ENCODE measurements at regions not wholly inside any gene's neighbourhood (a gene's known extent, or its start where the extent isn't known, plus 50 kb on each side); places are given as distances from the start of the nearest gene placed in this dataset.

DNA sequence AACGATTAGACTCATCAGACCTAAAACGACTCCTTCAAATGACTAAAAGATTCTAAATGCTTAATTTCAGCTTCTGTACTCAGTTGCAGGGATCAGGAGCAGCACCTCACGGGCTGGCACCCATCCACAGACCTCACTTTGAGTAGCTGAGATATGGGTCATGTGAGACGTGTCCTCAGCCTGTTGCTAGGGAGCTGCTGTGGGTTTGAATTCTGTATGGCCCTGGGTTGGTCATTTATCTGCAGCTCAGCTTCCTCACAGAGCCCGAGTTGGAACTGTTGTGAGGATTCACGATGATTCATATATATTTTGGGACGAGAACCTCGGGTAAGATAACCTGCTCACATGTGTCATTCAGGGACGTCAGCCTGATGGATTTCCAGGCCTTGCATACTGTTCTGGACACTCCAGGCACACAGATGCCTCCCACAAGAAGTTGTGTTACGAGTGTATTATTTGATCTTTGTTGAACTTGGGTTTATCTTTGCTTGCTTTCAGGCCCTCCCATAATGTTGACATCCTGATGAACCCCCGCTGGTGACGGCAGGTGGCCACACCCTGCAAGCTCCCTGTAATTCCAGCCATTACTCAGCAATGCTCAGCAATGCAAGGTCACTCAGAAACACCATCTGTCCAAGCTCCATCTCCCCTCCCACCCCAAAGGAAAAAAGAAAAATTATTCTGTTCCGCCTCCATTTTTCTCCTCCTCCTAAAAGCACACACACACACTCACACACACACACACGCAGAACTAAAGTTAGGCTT lies 137.6 kb downstream of the RBFOX3 start:
- DNase-seq (ENCODE audit: low read depth in 2 of 2): no peak

- DNase-seq (ENCODE audit: low read depth in 2 of 2): no peak
Measured at GRCh38 chr17:79470754-79471153, 140.1 kb downstream of the RBFOX3 start.

GRCh38 chr17:79469646-79470045 lies 141.2 kb downstream of the RBFOX3 start:
- DNase-seq (ENCODE audit: low read depth in 2 of 2): no peak

DNA sequence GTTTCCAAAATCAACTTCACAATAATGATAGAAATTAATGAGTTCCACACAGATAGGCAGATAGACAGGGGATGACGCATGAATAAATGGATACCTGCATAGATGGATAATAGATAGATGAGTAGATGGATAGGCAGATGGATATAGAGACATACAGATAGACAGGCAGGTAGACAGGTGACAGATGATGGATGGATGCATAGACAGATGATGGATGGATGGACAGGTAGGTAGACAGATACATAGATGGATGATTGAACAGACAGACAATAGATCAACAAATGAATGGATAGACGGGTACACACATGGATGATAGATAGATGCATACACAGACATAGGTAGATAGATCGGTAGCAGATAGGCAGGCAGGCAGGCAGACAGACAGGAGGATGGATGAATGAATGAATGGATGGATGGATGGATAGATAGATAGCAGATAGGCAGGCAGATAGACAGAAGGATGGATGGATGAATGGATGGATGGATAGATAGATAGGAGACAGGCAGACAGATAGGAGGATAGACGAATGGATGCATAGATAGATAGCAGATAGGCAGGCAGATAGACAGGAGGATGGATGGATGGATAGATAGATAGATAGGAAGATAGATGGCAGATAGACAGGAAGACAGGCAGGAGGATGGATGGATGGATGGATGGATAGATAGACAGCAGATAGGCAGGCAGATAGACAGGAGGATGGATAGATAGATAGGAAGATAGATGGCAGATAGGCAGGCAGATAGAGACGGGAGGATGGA lies 142.5 kb downstream of the RBFOX3 start:
- no peak for DNase-seq (ENCODE audit: low read depth in 2 of 2)

DNA sequence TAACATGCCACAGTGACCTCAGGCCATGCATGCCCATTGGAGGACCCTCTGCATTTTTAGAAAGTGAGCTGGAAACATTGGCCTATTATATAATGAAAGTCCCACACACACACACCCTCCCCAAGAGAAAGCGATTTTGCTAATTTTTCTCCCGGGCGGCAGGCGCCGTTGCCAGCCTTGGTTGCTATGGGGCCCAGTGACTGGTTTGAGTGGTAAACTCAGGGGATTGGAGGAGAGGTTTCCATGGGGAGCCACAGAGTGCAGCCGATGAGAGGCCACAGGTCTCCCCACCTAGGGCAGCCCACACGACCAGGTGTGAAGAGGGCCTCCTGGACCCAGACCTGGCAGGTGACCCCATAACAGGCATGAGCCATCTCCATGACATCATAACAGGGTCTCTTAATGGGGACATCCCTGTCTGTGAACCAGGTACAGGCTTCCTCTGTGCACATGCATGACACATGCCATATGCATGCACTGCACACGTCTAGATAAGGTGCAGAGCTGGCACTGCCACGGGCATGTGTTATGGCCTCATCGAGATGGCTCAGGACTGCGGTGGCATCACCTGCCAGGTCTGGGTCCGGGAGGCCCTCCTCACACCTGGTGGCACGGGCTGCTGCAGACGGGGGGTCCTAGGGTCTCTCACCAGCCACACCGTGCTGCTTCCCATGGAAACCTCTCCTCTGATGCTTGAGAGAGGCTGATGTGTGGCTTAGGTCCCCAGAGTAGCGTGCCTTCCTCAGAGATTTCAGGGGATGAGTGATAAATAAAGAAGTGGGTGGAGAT lies 144.1 kb downstream of the RBFOX3 start:
- DNase-seq (ENCODE audit: low read depth in 2 of 2): no peak

- DNase-seq (ENCODE audit: low read depth in 2 of 2): no peak
Measured at GRCh38 chr17:79465681-79466025, 145.2 kb downstream of the RBFOX3 start.

GRCh38 chr17:79465011-79465680 lies 145.7 kb downstream of the RBFOX3 start:
- no peak for DNase-seq (ENCODE audit: low read depth in 2 of 2)

DNA sequence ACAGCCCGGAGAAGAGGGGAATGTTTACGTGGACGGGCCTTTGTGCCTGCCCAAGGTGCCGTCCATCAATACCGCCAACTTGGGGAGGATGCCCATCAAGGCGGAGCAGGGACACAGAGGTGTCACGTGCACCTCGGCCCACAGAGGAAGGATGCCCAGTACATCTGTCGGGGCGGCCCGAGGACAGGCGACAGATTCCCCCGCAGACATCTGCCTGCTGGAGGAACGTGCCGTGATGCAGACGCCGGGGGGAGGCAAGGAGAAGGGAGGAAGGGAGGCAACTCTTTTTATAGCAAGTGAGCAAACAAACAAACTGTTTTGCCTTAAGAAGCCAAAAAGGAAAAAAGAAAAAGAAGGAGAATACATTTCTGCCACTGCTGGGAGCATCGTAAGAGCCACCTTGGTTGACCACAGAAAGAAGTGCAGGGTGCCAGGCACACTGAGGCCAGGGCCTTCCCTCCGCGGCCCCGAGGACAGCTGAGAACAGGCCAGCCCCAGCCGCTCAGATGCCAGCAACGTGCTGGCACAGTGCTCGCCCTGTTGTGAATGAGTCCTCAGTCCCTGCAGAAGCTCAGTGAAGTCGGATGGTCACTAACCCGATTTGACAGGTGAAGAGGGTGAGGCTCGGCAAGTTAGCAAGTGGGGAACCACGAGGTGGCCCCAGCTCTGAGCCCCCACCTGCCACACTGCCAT lies 146.4 kb downstream of the RBFOX3 start:
- DNase-seq (ENCODE audit: low read depth in 2 of 2): no peak

DNA sequence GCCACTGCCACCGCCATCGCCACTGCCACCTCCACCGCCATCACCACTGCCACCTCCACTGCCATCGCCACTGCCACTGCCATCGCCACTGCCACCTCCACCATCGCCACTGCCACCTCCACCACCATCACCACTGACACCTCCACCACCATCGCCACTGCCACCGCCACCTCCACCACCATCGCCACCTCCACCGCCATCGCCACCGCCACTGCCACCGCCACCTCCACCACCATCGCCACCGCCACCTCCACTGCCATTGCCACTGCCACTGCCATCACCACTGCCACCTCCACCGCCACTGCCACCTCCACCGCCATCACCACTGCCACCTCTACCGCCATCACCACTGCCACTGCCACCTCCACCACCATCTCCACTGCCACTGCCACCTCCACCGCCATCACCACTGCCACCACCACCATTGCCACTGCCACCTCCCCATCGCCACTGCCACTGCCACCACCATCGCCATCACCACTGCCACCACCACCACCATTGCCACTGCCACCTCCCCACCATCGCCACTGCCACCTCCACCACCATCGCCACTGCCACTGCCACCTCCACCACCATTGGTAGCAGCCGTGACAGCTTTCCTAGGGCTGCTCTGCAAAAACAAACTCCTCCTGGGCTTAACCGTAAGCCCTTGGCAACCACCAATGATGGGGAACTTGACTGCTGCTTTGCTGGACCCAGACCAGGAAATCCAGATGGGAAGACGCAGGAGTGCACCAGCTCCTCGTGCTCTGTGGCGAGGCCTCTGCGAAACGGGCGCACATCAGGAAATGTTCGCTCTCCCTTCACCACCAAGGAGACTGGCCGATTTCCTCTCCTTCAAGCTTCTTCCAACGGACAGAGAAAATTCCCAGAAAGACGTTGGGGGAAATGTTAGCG lies 147.2 kb downstream of the RBFOX3 start:
- no peak for DNase-seq (ENCODE audit: low read depth in 2 of 2)

DNA sequence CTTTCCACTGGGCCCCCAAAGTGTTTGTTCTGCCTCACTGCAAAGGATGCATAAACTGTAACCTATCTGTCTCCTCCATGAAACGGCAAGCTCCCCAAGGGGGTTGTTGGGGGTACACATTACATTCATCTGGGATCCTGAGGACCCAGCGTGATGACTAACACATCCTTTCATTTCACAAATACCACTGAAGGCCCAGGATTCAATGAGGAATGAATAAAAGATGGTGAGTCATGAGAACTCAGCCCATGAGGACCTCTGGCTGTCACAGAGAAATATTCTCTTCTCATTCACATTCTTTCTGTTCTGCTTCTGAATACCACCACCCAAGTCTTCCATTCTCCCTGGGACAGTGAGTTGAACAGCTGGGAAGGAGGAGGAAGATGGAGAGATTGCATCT lies 149.8 kb downstream of the RBFOX3 start:
- no peak for DNase-seq (ENCODE audit: low read depth in 2 of 2)

- no peak for DNase-seq (ENCODE audit: low read depth in 2 of 2)
Measured at GRCh38 chr17:79459846-79460245, 151.0 kb downstream of the RBFOX3 start.

- DNase-seq (ENCODE audit: low read depth in 2 of 2): no peak
Measured at GRCh38 chr17:79459003-79459655, 151.7 kb downstream of the RBFOX3 start.

- DNase-seq (ENCODE audit: low read depth in 2 of 2): no peak
Measured at GRCh38 chr17:79458356-79458755, 152.5 kb downstream of the RBFOX3 start.

- DNase-seq (ENCODE audit: low read depth in 2 of 2): no peak
Measured at GRCh38 chr17:79457889-79458288, 153.0 kb downstream of the RBFOX3 start.

GRCh38 chr17:79457376-79457775 lies 153.5 kb downstream of the RBFOX3 start:
- DNase-seq (ENCODE audit: low read depth in 2 of 2): no peak

GRCh38 chr17:79455636-79456035 lies 155.2 kb downstream of the RBFOX3 start:
- no peak for DNase-seq (ENCODE audit: low read depth in 2 of 2)

DNA sequence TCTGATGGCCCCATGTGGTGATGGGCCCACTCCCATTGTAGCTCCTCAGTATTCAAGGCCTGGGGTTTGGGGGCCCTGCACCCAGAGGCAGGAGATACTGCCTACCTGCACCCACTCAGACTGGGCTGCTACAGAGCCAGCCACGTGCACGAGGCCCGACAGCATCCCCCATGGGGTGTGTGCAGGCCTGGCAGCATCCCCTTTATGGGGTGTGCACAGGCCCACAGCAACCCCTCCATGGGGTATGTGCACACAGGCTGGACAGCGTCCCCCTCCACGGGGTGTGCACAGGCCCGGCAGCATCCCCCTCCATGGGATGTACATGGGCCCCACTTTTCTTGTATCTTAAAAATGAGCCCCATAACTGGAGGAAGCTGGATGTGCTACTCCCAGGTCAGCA lies 156.0 kb downstream of the RBFOX3 start:
- no peak for DNase-seq (ENCODE audit: low read depth in 2 of 2)

DNA sequence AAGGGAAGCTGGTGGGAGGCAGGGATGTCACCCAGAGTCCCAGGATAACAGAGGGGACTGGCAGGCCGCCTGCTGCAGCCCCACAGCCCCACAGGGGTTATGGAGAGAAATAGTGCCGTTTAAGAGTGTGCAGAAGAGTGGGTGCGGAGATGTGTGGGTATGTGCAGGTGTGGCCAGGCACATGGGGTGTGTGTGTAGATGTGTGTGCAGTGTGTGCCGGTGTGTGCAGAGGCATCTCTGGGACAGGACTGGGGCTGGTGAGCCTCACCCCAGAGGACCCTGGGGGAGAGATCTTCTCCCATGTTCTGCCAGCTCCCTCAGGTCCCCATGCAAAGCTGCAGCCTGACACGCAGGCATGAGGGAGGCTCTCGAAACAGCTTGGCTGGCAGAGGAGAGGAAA lies 157.4 kb downstream of the RBFOX3 start:
- DNase-seq (ENCODE audit: low read depth in 2 of 2): no peak

DNA sequence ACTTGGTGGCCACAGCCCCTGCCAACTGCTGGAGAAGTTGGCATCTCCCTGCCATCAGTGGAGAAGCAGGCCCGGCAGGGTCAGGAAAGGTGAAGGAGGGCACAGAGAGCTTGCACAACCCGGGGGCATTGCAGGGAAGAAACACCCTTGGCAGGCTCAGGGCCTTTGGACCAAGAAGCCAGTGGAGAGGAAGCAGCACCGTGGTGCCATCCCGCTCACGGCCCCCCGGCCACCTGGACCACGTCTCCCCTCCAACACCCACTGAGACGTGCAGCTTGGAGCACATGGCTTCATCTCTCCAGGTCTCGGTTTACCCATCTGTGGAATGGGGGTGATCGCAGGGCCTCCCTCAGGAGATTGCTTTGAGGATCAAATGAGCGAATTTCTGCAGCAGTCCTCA lies 158.1 kb downstream of the RBFOX3 start:
- DNase-seq (ENCODE audit: low read depth in 2 of 2): no peak

DNA sequence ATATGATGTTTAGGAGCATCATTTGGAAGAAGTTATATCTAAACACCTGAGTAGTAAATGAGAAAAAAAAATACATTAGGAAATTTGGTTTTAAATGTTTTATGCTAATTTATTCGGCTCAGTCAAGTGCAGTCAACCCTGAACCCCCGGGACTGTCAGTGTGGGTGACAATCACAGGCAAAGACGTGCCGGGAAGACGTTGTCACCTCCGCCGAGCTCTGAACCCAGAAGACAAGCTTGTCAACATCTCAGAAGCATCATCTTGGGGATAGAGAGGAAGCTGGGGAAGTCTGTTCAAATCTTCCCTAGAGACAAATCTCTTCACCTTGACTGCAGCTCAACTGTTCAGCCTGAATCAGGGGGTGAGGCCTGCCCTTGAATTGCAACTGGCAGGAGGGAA lies 159.7 kb downstream of the RBFOX3 start:
- no peak for DNase-seq (ENCODE audit: low read depth in 2 of 2)

Data from activated CD8-positive, alpha-beta memory T cell treated with anti-CD3 and anti-CD28 coated beads for 4 hours (primary cell).